ENCODE measurements at regions not wholly inside any gene's neighbourhood (a gene's known extent, or its start where the extent isn't known, plus 50 kb on each side); places are given as distances from the start of the nearest gene placed in this dataset.
"Not testable (repeated sequence)": the region's sequence is repeated elsewhere in the genome, so short reads cannot be mapped to it uniquely, and the experiment has no call there.

- Mint-ChIP-seq H3K4me3 (no peak overlapping the region), H3K9me3 (peaks cover 6 to 28% (median 21%) of the 10 kb centered on the region in 3 donors), H3K27ac (no peak overlapping the region), H3K36me3 (no peaks in the 10 kb centered on the region), H3K27me3 (no peaks in the 10 kb centered on the region), H3K4me1 (no peaks in the 10 kb centered on the region)
- no peaks in the 10 kb centered on the region for H3K4me1 ChIP-seq (ENCODE audit: control insufficient read depth in 1 of 2, extremely low read depth in 1 of 2, insufficient read depth in 2 of 2, low read length in 2 of 2)
- CTCF ChIA-PET, result no interaction called here
- no peak for ATAC-seq (replicated peaks in 1 of 4)
- no peak overlapping the region for H3K4me3 ChIP-seq (ENCODE audit: control insufficient read depth in 1 of 2, extremely low read depth in 1 of 2, low read length in 1 of 2)
- 65% methylated on average over 5 of the region's 6 CpGs for WGBS (ENCODE audit: insufficient coverage)
- H3K27ac ChIP-seq (ENCODE audit: low read length), result no peak overlapping the region
- H3K9me3 ChIP-seq, result no peaks in the 10 kb centered on the region
- POLR2A ChIA-PET, result no interaction called here
- H3K27me3 ChIP-seq (replicated peaks in 1 of 2; ENCODE audit: control insufficient read depth in 2 of 2, extremely low read depth in 1 of 2, insufficient read depth in 2 of 2, low read length in 1 of 2), result no peaks in the 10 kb centered on the region
- no peaks in the 10 kb centered on the region for H3K36me3 ChIP-seq (ENCODE audit: control insufficient read depth in 2 of 2, extremely low read depth in 1 of 2, insufficient read depth in 1 of 2, low read length in 1 of 2)
- DNase-seq, result no peak
Measured at GRCh38 chr6:120363429-120363828, 970.9 kb downstream of the TBC1D32 start.

DNA sequence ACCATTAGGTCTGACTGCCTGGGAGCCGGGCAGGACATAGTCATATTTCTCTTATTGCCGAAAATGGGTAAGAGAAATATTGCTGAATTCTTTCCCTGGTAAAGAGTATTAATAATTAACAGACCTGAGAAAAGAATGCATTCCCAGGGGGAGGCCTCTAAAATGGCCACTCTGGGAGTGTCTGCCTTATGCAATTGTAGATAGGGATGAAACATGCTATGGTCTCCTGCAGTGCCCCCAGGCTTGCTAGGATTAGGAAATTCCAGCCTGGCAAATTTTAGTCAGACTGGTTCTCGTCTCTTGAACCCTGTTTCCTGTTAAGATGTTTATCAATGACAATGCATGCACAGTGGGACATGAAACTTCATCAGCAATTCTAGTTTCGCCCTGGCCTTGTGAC is 975.7 kb downstream of the TBC1D32 start:
- POLR2A ChIA-PET; H3K4me1 ChIP-seq (ENCODE audit: control insufficient read depth in 1 of 2, extremely low read depth in 1 of 2, insufficient read depth in 2 of 2, low read length in 2 of 2); CTCF ChIA-PET; DNase-seq; H3K4me3 Mint-ChIP-seq; ATAC-seq (replicated peaks in 1 of 4); H3K9me3 ChIP-seq; H3K36me3 ChIP-seq (ENCODE audit: control insufficient read depth in 2 of 2, extremely low read depth in 1 of 2, insufficient read depth in 1 of 2, low read length in 1 of 2); H3K4me3 ChIP-seq (ENCODE audit: control insufficient read depth in 1 of 2, extremely low read depth in 1 of 2, low read length in 1 of 2); H3K27ac ChIP-seq (ENCODE audit: low read length); H3K27me3 ChIP-seq (replicated peaks in 1 of 2; ENCODE audit: control insufficient read depth in 2 of 2, extremely low read depth in 1 of 2, insufficient read depth in 2 of 2, low read length in 1 of 2); H3K27ac Mint-ChIP-seq; H3K27me3 Mint-ChIP-seq; H3K4me1 Mint-ChIP-seq; H3K36me3 Mint-ChIP-seq: not testable (repeated sequence)
- peaks cover 15 to 42% (median 19%) of the 10 kb centered on the region in 3 donors for H3K9me3 Mint-ChIP-seq
- 93% methylated on average over 2 of the region's 4 CpGs for WGBS (ENCODE audit: insufficient coverage)

DNA sequence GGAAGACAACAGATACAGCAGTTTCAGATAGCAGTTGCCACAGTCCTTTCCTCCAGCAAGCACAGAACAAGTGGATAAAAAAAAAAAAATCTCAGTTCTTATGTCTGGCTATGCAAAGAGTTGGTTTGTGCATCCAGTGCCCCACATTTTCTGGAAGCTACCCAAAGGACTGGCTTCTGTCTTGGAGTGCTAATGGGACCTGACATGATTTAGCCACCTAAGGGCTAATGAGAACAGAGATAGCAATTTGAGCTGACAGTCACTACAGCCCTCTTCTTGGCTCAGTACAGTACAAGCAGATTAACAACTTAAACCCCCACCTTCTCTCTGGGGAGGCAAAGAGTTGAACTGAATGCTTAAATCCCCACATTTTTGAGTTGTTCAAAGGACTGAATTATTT is 976.8 kb downstream of the TBC1D32 start:
- H3K4me1 Mint-ChIP-seq, result peaks cover 0 to 6% (median 2%) of the 10 kb centered on the region in 3 donors
- ATAC-seq (replicated peaks in 1 of 4) (no peak), DNase-seq (no peak)
- ChIA-PET POLR2A (no interaction called here), CTCF (no interaction called here)
- H3K36me3 ChIP-seq (ENCODE audit: control insufficient read depth in 2 of 2, extremely low read depth in 1 of 2, insufficient read depth in 1 of 2, low read length in 1 of 2), result no peaks in the 10 kb centered on the region
- no peak overlapping the region for H3K4me3 Mint-ChIP-seq
- no peak overlapping the region for H3K4me3 ChIP-seq (ENCODE audit: control insufficient read depth in 1 of 2, extremely low read depth in 1 of 2, low read length in 1 of 2)
- no peak overlapping the region for H3K27ac Mint-ChIP-seq
- no peaks in the 10 kb centered on the region for H3K27me3 ChIP-seq (replicated peaks in 1 of 2; ENCODE audit: control insufficient read depth in 2 of 2, extremely low read depth in 1 of 2, insufficient read depth in 2 of 2, low read length in 1 of 2)
- H3K27ac ChIP-seq (ENCODE audit: low read length), result no peak overlapping the region
- H3K27me3 Mint-ChIP-seq, result no peaks in the 10 kb centered on the region
- peaks cover 15 to 40% (median 16%) of the 10 kb centered on the region in 3 donors for H3K9me3 Mint-ChIP-seq
- no peaks in the 10 kb centered on the region for H3K9me3 ChIP-seq
- no peaks in the 10 kb centered on the region for H3K36me3 Mint-ChIP-seq
- H3K4me1 ChIP-seq (ENCODE audit: control insufficient read depth in 1 of 2, extremely low read depth in 1 of 2, insufficient read depth in 2 of 2, low read length in 2 of 2), result no peaks in the 10 kb centered on the region

GRCh38 chr6:120355822-120356221 is 978.5 kb downstream of the TBC1D32 start:
- H3K4me3 ChIP-seq (ENCODE audit: control insufficient read depth in 1 of 2, extremely low read depth in 1 of 2, low read length in 1 of 2), result no peak overlapping the region
- no peaks in the 10 kb centered on the region for H3K36me3 Mint-ChIP-seq
- no peaks in the 10 kb centered on the region for H3K36me3 ChIP-seq (ENCODE audit: control insufficient read depth in 2 of 2, extremely low read depth in 1 of 2, insufficient read depth in 1 of 2, low read length in 1 of 2)
- ChIA-PET CTCF (no interaction called here), POLR2A (no interaction called here)
- peaks cover 11 to 35% (median 15%) of the 10 kb centered on the region in 3 donors for H3K9me3 Mint-ChIP-seq
- no peaks in the 10 kb centered on the region for H3K9me3 ChIP-seq
- no peak overlapping the region for H3K4me3 Mint-ChIP-seq
- peaks cover 0 to 6% (median 2%) of the 10 kb centered on the region in 3 donors for H3K4me1 Mint-ChIP-seq
- no peaks in the 10 kb centered on the region for H3K4me1 ChIP-seq (ENCODE audit: control insufficient read depth in 1 of 2, extremely low read depth in 1 of 2, insufficient read depth in 2 of 2, low read length in 2 of 2)
- ATAC-seq (replicated peaks in 1 of 4) (no peak), DNase-seq (no peak)
- no peaks in the 10 kb centered on the region for H3K27me3 ChIP-seq (replicated peaks in 1 of 2; ENCODE audit: control insufficient read depth in 2 of 2, extremely low read depth in 1 of 2, insufficient read depth in 2 of 2, low read length in 1 of 2)
- H3K27me3 Mint-ChIP-seq, result no peaks in the 10 kb centered on the region
- H3K27ac Mint-ChIP-seq, result no peak overlapping the region
- no CpG with 5 or more reads among the region's 1 CpG for WGBS (ENCODE audit: insufficient coverage)
- no peak overlapping the region for H3K27ac ChIP-seq (ENCODE audit: low read length)

GRCh38 chr6:120354452-120355098 is 979.7 kb downstream of the TBC1D32 start:
- POLR2A ChIA-PET, result no interaction called here
- H3K9me3 Mint-ChIP-seq, result peaks cover 8 to 24% (median 15%) of the 10 kb centered on the region in 3 donors
- no peak for DNase-seq

DNA sequence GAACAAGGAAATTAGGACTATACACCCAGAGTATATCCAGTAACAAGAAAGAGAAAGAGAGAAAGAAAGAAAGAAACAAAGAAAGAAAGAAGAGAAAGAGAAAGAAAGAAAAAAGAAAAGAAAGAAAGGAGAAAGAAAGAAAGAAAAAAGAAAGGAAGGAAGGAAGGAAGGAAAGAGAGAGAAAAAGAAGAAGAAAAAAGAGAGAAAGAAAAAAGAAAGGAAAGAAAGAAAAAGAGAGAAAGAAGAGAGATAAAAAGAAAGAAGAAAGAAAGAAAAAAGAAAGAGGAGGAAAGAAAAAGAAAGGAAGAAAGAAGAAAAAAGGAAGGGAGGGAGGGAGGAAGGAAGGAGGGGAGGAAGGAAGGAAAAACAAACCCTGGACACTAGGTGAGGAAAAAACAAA is 981.8 kb downstream of the TBC1D32 start:
- DNase-seq (no peak), ATAC-seq (replicated peaks in 1 of 4) (no peak)
- Histone ChIP-seq H3K9me3 (no peaks in the 10 kb centered on the region), H3K4me1 (ENCODE audit: control insufficient read depth in 1 of 2, extremely low read depth in 1 of 2, insufficient read depth in 2 of 2, low read length in 2 of 2) (no peaks in the 10 kb centered on the region), H3K36me3 (ENCODE audit: control insufficient read depth in 2 of 2, extremely low read depth in 1 of 2, insufficient read depth in 1 of 2, low read length in 1 of 2) (no peaks in the 10 kb centered on the region), H3K27me3 (replicated peaks in 1 of 2; ENCODE audit: control insufficient read depth in 2 of 2, extremely low read depth in 1 of 2, insufficient read depth in 2 of 2, low read length in 1 of 2) (no peaks in the 10 kb centered on the region), H3K27ac (ENCODE audit: low read length) (no peak overlapping the region), H3K4me3 (ENCODE audit: control insufficient read depth in 1 of 2, extremely low read depth in 1 of 2, low read length in 1 of 2) (no peak overlapping the region)
- H3K4me3 Mint-ChIP-seq, result no peak overlapping the region
- peaks cover 0 to 6% (median 2%) of the 10 kb centered on the region in 3 donors for H3K4me1 Mint-ChIP-seq
- ChIA-PET POLR2A (no interaction called here), CTCF (no interaction called here)
- H3K27ac Mint-ChIP-seq, result no peak overlapping the region
- H3K27me3 Mint-ChIP-seq, result no peaks in the 10 kb centered on the region
- H3K36me3 Mint-ChIP-seq, result no peaks in the 10 kb centered on the region
- peaks cover 0 to 12% (median 1%) of the 10 kb centered on the region in 3 donors for H3K9me3 Mint-ChIP-seq

More at GRCh38 chr6:120354452-120355098, 979.7 kb downstream of the TBC1D32 start:
- no peaks in the 10 kb centered on the region for H3K27me3 ChIP-seq (replicated peaks in 1 of 2; ENCODE audit: control insufficient read depth in 2 of 2, extremely low read depth in 1 of 2, insufficient read depth in 2 of 2, low read length in 1 of 2)
- no peaks in the 10 kb centered on the region for H3K4me1 ChIP-seq (ENCODE audit: control insufficient read depth in 1 of 2, extremely low read depth in 1 of 2, insufficient read depth in 2 of 2, low read length in 2 of 2)
- CTCF ChIA-PET, result no interaction called here
- ATAC-seq (replicated peaks in 1 of 4), result no peak
- no peaks in the 10 kb centered on the region for H3K36me3 ChIP-seq (ENCODE audit: control insufficient read depth in 2 of 2, extremely low read depth in 1 of 2, insufficient read depth in 1 of 2, low read length in 1 of 2)
- WGBS (ENCODE audit: insufficient coverage), result no CpG with 5 or more reads among the region's 1 CpG
- H3K27ac Mint-ChIP-seq, result no peak overlapping the region
- no peak overlapping the region for H3K4me3 ChIP-seq (ENCODE audit: control insufficient read depth in 1 of 2, extremely low read depth in 1 of 2, low read length in 1 of 2)
- no peak overlapping the region for H3K27ac ChIP-seq (ENCODE audit: low read length)
- no peaks in the 10 kb centered on the region for H3K27me3 Mint-ChIP-seq
- H3K4me3 Mint-ChIP-seq, result no peak overlapping the region
- no peaks in the 10 kb centered on the region for H3K36me3 Mint-ChIP-seq
- H3K9me3 ChIP-seq, result no peaks in the 10 kb centered on the region
- H3K4me1 Mint-ChIP-seq, result peaks cover 0 to 6% (median 2%) of the 10 kb centered on the region in 3 donors

DNA sequence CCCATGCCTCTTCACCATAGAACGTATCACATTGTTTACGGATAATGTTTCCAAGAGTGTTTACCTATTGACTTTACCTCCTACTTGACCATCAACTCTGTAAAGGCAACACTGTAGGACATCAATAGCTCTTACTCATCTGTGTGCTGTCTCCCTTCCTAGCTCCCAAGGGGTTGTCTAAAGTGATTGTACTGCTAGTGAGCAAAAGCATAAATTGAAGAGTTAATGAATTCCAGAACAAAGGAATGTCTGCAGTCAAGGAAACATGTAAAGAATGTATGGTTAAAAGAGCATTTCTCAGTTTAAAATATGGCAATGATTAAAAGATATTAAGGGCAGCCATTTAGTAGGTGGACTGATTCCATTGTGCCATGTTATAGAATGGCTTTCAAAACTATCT is 985.4 kb downstream of the TBC1D32 start:
- Histone ChIP-seq H3K36me3 (ENCODE audit: control insufficient read depth in 2 of 2, extremely low read depth in 1 of 2, insufficient read depth in 1 of 2, low read length in 1 of 2) (no peaks in the 10 kb centered on the region), H3K27ac (ENCODE audit: low read length) (no peak overlapping the region), H3K4me3 (ENCODE audit: control insufficient read depth in 1 of 2, extremely low read depth in 1 of 2, low read length in 1 of 2) (no peak overlapping the region), H3K9me3 (no peaks in the 10 kb centered on the region), H3K4me1 (ENCODE audit: control insufficient read depth in 1 of 2, extremely low read depth in 1 of 2, insufficient read depth in 2 of 2, low read length in 2 of 2) (no peaks in the 10 kb centered on the region), H3K27me3 (replicated peaks in 1 of 2; ENCODE audit: control insufficient read depth in 2 of 2, extremely low read depth in 1 of 2, insufficient read depth in 2 of 2, low read length in 1 of 2) (no peaks in the 10 kb centered on the region)
- WGBS (ENCODE audit: insufficient coverage), result 94% methylated on average over 2 of the region's 2 CpGs
- H3K9me3 Mint-ChIP-seq, result peaks cover 0 to 9% (median 0%) of the 10 kb centered on the region in 3 donors
- DNase-seq, result no peak
- POLR2A ChIA-PET, result no interaction called here
- H3K4me3 Mint-ChIP-seq, result no peak overlapping the region
- H3K27ac Mint-ChIP-seq, result no peak overlapping the region
- CTCF ChIA-PET, result interaction anchor here in 1 of 2 donors (0.6 kb wide), 1 partner anchor 90 kb away, joined by 3 read pairs; no protein-coding TSS in a partner anchor
- H3K4me1 Mint-ChIP-seq, result peaks cover 0 to 1% (median 0%) of the 10 kb centered on the region in 3 donors
- ATAC-seq (replicated peaks in 1 of 4), result no peak
- no peaks in the 10 kb centered on the region for H3K27me3 Mint-ChIP-seq
- H3K36me3 Mint-ChIP-seq, result no peaks in the 10 kb centered on the region
